ENCODE measurements at regions not wholly inside any gene's neighbourhood (a gene's known extent, or its start where the extent isn't known, plus 50 kb on each side); places are given as distances from the start of the nearest gene placed in this dataset.

GRCh38 chr17:33668516-33668915 is 375.4 kb upstream of the ASIC2 start:
- no peaks in the 10 kb centered on the region for H3K36me3 ChIP-seq
- H3K4me3 ChIP-seq, result no peak overlapping the region
- DNase-seq, result no peak
- no peak overlapping the region for H3K27ac ChIP-seq
- peaks cover 5% of the 10 kb centered on the region for H3K4me1 ChIP-seq (ENCODE audit: insufficient read depth)
- no peaks in the 10 kb centered on the region for H3K9me3 ChIP-seq
- no peaks in the 10 kb centered on the region for H3K27me3 ChIP-seq
- 88 to 96% (median 92%) methylated on average over 3 of the region's 3 CpGs for WGBS, 3 donors
- intact Hi-C loops (cut with DNase I), result no loop called here
- TF ChIP-seq EP300 (IDR thresholded peaks at IDR 0.05) (no peak), POLR2A (IDR thresholded peaks at IDR 0.05) (no peak), CTCF (IDR thresholded peaks at IDR 0.05) (no peak)

GRCh38 chr17:33671491-33671890 is 378.4 kb upstream of the ASIC2 start:
- peaks cover 5% of the 10 kb centered on the region for H3K4me1 ChIP-seq (ENCODE audit: insufficient read depth)
- no peaks in the 10 kb centered on the region for H3K36me3 ChIP-seq
- 83 to 88% (median 87%) methylated on average over 5 of the region's 5 CpGs for WGBS, 3 donors
- no peaks in the 10 kb centered on the region for H3K27me3 ChIP-seq
- H3K27ac ChIP-seq, result no peak overlapping the region
- no peak overlapping the region for H3K4me3 ChIP-seq
- intact Hi-C loops (cut with DNase I), result no loop called here
- no peaks in the 10 kb centered on the region for H3K9me3 ChIP-seq
- no peak for DNase-seq
- TF ChIP-seq EP300 (IDR thresholded peaks at IDR 0.05), result no peak
- TF ChIP-seq CTCF (IDR thresholded peaks at IDR 0.05), result no peak
- TF ChIP-seq POLR2A (IDR thresholded peaks at IDR 0.05), result no peak

GRCh38 chr17:33674685-33675084 is 381.6 kb upstream of the ASIC2 start:
- no peak overlapping the region for H3K4me3 ChIP-seq
- no peaks in the 10 kb centered on the region for H3K36me3 ChIP-seq
- H3K4me1 ChIP-seq (ENCODE audit: insufficient read depth), result no peaks in the 10 kb centered on the region
- H3K9me3 ChIP-seq, result no peaks in the 10 kb centered on the region
- intact Hi-C loops (cut with DNase I), result no loop called here
- 27 to 29% (median 29%) methylated on average over 8 of the region's 8 CpGs for WGBS, 3 donors
- no peaks in the 10 kb centered on the region for H3K27me3 ChIP-seq
- no peak overlapping the region for H3K27ac ChIP-seq
- TF ChIP-seq EP300 (IDR thresholded peaks at IDR 0.05) (no peak), CTCF (IDR thresholded peaks at IDR 0.05) (peak in 2 of 3 donors; percentile 17 to 41), POLR2A (IDR thresholded peaks at IDR 0.05) (no peak)
- DNase-seq, result peak in 4 of 5 donors; percentile 35 to 65 (median 52)

GRCh38 chr17:33676444-33676843 is 383.3 kb upstream of the ASIC2 start:
- H3K9me3 ChIP-seq, result no peaks in the 10 kb centered on the region
- no peaks in the 10 kb centered on the region for H3K4me1 ChIP-seq (ENCODE audit: insufficient read depth)
- no peak overlapping the region for H3K27ac ChIP-seq
- intact Hi-C loops (cut with DNase I), result no loop called here
- no peak for DNase-seq
- no peaks in the 10 kb centered on the region for H3K36me3 ChIP-seq
- H3K27me3 ChIP-seq, result no peaks in the 10 kb centered on the region
- 50 to 57% (median 50%) methylated on average over 3 of the region's 3 CpGs for WGBS, 3 donors
- TF ChIP-seq POLR2A (IDR thresholded peaks at IDR 0.05) (no peak), CTCF (IDR thresholded peaks at IDR 0.05) (no peak), EP300 (IDR thresholded peaks at IDR 0.05) (no peak)
- H3K4me3 ChIP-seq, result no peak overlapping the region

- no peak overlapping the region for H3K4me3 ChIP-seq
- H3K27me3 ChIP-seq, result no peaks in the 10 kb centered on the region
- H3K27ac ChIP-seq, result no peak overlapping the region
- TF ChIP-seq EP300 (IDR thresholded peaks at IDR 0.05) (no peak), CTCF (IDR thresholded peaks at IDR 0.05) (no peak), POLR2A (IDR thresholded peaks at IDR 0.05) (no peak)
- H3K4me1 ChIP-seq (ENCODE audit: insufficient read depth), result no peaks in the 10 kb centered on the region
- no peaks in the 10 kb centered on the region for H3K36me3 ChIP-seq
- intact Hi-C loops (cut with DNase I), result no loop called here
- no peak for DNase-seq
- 77 to 80% (median 79%) methylated on average over 6 of the region's 6 CpGs for WGBS, 3 donors
- H3K9me3 ChIP-seq, result no peaks in the 10 kb centered on the region
Measured at GRCh38 chr17:33679595-33679994, 386.5 kb upstream of the ASIC2 start.
